Thyroid gland (tissue), 4 donors: ENCODE measurements at regions not wholly inside any gene's neighbourhood (a gene's known extent, or its start where the extent isn't known, plus 50 kb on each side); places are given as distances from the start of the nearest gene placed in this dataset.

Experiments
- DNase-seq, 2 donors: peaks; one replicate each; pipeline ENCODE4 v3.0.0-alpha.2; 2019
- H3K27ac ChIP-seq, 3 donors: fragments of 200-600 bp; sonication (generic); 1 replicate in 2 of 3; 2 replicates in 1 of 3; pipeline ENCODE4 v1.5.1; 2016 to 2019; ENCODE audit warnings: mild to moderate bottlenecking in 1 of 3, moderate library complexity in 1 of 3
- H3K27me3 ChIP-seq: fragments of 200-600 bp; sonication (generic); one replicate; pipeline ENCODE4 v1.5.1; 2019
- H3K36me3 ChIP-seq, 2 donors: fragments of 200-600 bp; sonication (generic); one replicate each; pipeline ENCODE4 v1.5.1; 2016 to 2019
- H3K4me1 ChIP-seq, 2 donors: fragments of 200-600 bp; sonication (generic); one replicate each; pipeline ENCODE4 v1.5.1; 2017 to 2019
- H3K4me3 ChIP-seq, 3 donors: fragments of 200-600 bp; sonication (generic); replicated peaks in 1 of 3; 1 replicate in 2 of 3; 2 replicates in 1 of 3; pipeline ENCODE4 v1.5.1; 2016; ENCODE audit warnings: mild to moderate bottlenecking in 1 of 3
- H3K9me3 ChIP-seq: fragments of 200-600 bp; sonication (generic); one replicate; pipeline ENCODE4 v1.5.1; 2017
- CTCF ChIP-seq, 6 experiments: fragments of 200-600 bp in 3 of 6; fragments of 450-650 bp in 3 of 6; sonication (generic) in 3 of 6; IDR thresholded peaks; one replicate each; pipeline ENCODE4 v1.5.1; 2016 to 2019; ENCODE audit warnings: antibody characterized with exemption in 6 of 6, mild to moderate bottlenecking in 2 of 6, inconsistent platforms in 1 of 6, moderate library complexity in 1 of 6
- POLR2A ChIP-seq, 2 donors: fragments of 450-650 bp; IDR thresholded peaks; one replicate each; pipeline ENCODE4 v1.6.1; 2017; ENCODE audit warnings: antibody characterized with exemption in 2 of 2, mild to moderate bottlenecking in 2 of 2, moderate library complexity in 1 of 2
- WGBS, 2 donors: methylation state at CpG; one replicate each; pipeline ENCODE4 v1.1.5; 2017; 5-methylcytosine and 5-hydroxymethylcytosine counted together
- intact Hi-C: fragments of 100-400 bp; cut with DNase I; formaldehyde crosslinking; loops from one replicate; pipeline ENCODE4 v1.15.1; 2023

- TF ChIP-seq POLR2A (IDR thresholded peaks at IDR 0.05) = no peak
- no peak for TF ChIP-seq CTCF (IDR thresholded peaks at IDR 0.05)
- intact Hi-C loops = no loop called here
- H3K27me3 ChIP-seq = no peaks in the 10 kb centered on the region
- H3K36me3 ChIP-seq = no peaks in the 10 kb centered on the region
- no peak overlapping the region for H3K4me3 ChIP-seq
- H3K27ac ChIP-seq = no peak overlapping the region
- no peaks in the 10 kb centered on the region for H3K9me3 ChIP-seq
- H3K4me1 ChIP-seq = no peaks in the 10 kb centered on the region
- DNase-seq = no peak
Measured at GRCh38 chr2:105989070-105989469, 205.0 kb downstream of the UXS1 start.

GRCh38 chr2:105977807-105978206 lies 216.3 kb downstream of the UXS1 start:
- Histone ChIP-seq H3K27me3 (no peaks in the 10 kb centered on the region), H3K4me1 (no peaks in the 10 kb centered on the region), H3K36me3 (no peaks in the 10 kb centered on the region), H3K4me3 (no peak overlapping the region), H3K9me3 (no peaks in the 10 kb centered on the region), H3K27ac (no peak overlapping the region)
- intact Hi-C loops = no loop called here
- WGBS, 2 donors = 94 to 95% methylated on average over 1 of the region's 1 CpG
- no peak for DNase-seq
- TF ChIP-seq CTCF (IDR thresholded peaks at IDR 0.05) = no peak
- TF ChIP-seq POLR2A (IDR thresholded peaks at IDR 0.05) = no peak

- Histone ChIP-seq H3K4me3 (no peak overlapping the region), H3K36me3 (no peaks in the 10 kb centered on the region), H3K4me1 (no peaks in the 10 kb centered on the region), H3K27ac (no peak overlapping the region), H3K9me3 (no peaks in the 10 kb centered on the region), H3K27me3 (no peaks in the 10 kb centered on the region)
- intact Hi-C loops = no loop called here
- TF ChIP-seq CTCF (IDR thresholded peaks at IDR 0.05) = no peak
- no peak for TF ChIP-seq POLR2A (IDR thresholded peaks at IDR 0.05)
- DNase-seq = no peak
- 97 to 98% methylated on average over 5 of the region's 5 CpGs for WGBS, 2 donors
Measured at GRCh38 chr2:105977212-105977611, 216.9 kb downstream of the UXS1 start.

DNA sequence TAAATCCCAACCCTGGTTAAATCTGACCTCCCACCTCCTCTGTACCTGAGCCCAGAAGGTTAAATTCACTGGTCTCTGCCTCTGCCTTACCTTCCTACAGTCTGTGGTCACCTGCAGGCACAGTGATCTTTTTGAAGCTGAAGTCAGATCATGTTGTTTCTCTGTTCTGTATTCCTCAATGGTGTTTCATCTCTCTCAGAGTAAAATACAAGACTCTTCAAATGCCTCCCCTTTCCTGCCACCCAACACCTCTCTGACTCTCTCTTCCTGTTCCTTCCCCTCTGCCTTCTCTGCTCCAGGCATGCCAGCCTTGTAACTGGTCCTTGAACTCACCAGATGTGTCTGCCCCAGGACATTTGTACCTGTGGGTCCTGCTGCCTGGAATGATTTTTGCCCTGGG lies 219.3 kb downstream of the UXS1 start:
- no peak for DNase-seq
- Histone ChIP-seq H3K27ac (no peak overlapping the region), H3K9me3 (no peaks in the 10 kb centered on the region), H3K4me1 (no peaks in the 10 kb centered on the region), H3K36me3 (no peaks in the 10 kb centered on the region), H3K4me3 (no peak overlapping the region), H3K27me3 (no peaks in the 10 kb centered on the region)
- intact Hi-C loops = no loop called here
- TF ChIP-seq CTCF (IDR thresholded peaks at IDR 0.05) (no peak), POLR2A (IDR thresholded peaks at IDR 0.05) (no peak)

DNA sequence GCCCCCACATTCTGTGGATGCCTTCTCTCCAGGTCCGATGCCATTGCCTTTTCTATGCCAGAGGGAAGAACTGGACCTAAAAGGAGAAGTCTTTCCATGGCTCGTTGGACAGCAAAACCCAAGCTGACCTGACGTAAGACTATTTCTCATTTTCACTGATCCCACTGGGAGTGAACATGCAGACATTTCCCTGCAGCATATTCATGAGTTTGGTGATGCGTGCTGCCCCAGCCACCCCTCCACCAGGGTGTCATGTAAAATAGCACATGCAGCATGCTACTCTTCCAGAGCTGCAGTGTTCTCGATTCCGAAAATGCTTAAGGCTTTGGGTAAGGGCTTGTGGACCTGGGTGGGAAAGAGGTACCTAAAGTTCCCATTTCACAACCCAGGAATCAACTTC lies 221.2 kb downstream of the UXS1 start:
- no peaks in the 10 kb centered on the region for H3K27me3 ChIP-seq
- 88 to 96% methylated on average over 6 of the region's 6 CpGs for WGBS, 2 donors

More for the DNA sequence above, 221.2 kb downstream of the UXS1 start:
- Histone ChIP-seq H3K27ac (no peak overlapping the region), H3K36me3 (no peaks in the 10 kb centered on the region), H3K9me3 (no peaks in the 10 kb centered on the region), H3K4me3 (no peak overlapping the region), H3K4me1 (no peaks in the 10 kb centered on the region)
- intact Hi-C loops = no loop called here
- no peak for DNase-seq
- TF ChIP-seq POLR2A (IDR thresholded peaks at IDR 0.05) (no peak), CTCF (IDR thresholded peaks at IDR 0.05) (no peak)
